Hepatocyte (in vitro differentiated cells): ENCODE measurements at regions not wholly inside any gene's neighbourhood (a gene's known extent, or its start where the extent isn't known, plus 50 kb on each side); places are given as distances from the start of the nearest gene placed in this dataset.
"Not testable (repeated sequence)": the region's sequence is repeated elsewhere in the genome, so short reads cannot be mapped to it uniquely, and the experiment has no call there.

Source experiments
- CTCF ChIP-seq: fragments of 200-600 bp; sonication (generic); IDR thresholded peaks from 2 replicates; pipeline ENCODE4 v1.5.1; 2016; ENCODE audit warnings: antibody characterized with exemption, mild to moderate bottlenecking; ENCODE audit not compliant: poor library complexity
- EZH2 ChIP-seq: fragments of 200-600 bp; sonication (generic); IDR thresholded peaks from 2 replicates; pipeline ENCODE4 v1.6.1; 2016; ENCODE audit warnings: antibody characterized with exemption, mild to moderate bottlenecking, borderline replicate concordance
- EZH2phosphoT487 ChIP-seq: fragments of 200-600 bp; sonication (generic); IDR thresholded peaks from one replicate; pipeline ENCODE4 v1.6.1; 2018; ENCODE audit warnings: antibody characterized with exemption, mild to moderate bottlenecking, low read depth, moderate library complexity; ENCODE audit not compliant: unreplicated experiment, severe bottlenecking

- not testable (repeated sequence) for TF ChIP-seq CTCF, EZH2phosphoT487, EZH2
These were observed 513.7 kb downstream of the SPATA31A6 start for GRCh38 chr9:42697146-42697545.
